GM18508 (cell line): ENCODE measurements at regions not wholly inside any gene's neighbourhood (a gene's known extent, or its start where the extent isn't known, plus 50 kb on each side); places are given as distances from the start of the nearest gene placed in this dataset.

Source experiments
- ATAC-seq: cut with Tn5 transposase; IDR thresholded peaks from one replicate; pipeline ENCODE4 v1.9.1; 2021; ENCODE audit warnings: moderate number of reproducible peaks; ENCODE audit not compliant: insufficient read depth, unreplicated experiment

DNA sequence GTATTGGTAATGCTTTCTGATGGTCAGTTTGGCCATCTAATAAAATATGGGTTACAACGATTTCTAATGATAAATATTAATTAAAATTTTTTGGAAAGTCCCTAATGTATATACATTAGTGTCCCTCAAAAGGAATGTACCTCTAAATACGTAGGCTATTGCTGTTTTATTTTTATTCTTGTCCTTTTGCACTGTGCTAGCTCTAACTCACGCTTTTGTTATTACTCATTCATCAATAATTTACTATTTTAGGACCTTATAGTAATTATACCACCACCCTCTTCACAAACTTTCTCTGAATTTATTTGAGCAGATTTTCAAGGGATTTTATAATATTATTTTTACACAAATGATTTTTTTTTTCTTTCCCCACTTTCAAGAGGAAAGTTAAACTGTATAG is 795.9 kb upstream of the PCDH9 start:
- ATAC-seq, result peak; percentile 50

DNA sequence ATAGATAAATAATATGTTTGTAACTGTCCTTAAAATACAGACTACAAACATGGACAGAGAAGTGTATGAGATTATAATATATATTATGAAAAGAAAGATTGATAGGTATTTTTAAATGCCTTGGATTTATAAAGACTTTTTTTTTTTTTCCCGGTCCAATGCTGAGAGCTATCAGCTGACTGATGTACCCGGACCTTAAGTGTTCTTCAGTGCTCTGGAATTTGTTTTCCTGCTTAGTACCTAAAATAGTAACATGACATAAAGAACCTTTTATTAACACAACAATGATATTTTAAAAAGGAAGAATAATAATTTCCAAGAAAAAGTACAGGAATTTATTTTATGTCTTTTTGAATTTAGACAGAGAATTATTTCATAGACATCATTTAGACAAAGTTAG is 795.5 kb upstream of the PCDH9 start:
- ATAC-seq, result no peak

GRCh38 chr13:68023838-68024581 is 793.9 kb upstream of the PCDH9 start:
- ATAC-seq, result no peak

DNA sequence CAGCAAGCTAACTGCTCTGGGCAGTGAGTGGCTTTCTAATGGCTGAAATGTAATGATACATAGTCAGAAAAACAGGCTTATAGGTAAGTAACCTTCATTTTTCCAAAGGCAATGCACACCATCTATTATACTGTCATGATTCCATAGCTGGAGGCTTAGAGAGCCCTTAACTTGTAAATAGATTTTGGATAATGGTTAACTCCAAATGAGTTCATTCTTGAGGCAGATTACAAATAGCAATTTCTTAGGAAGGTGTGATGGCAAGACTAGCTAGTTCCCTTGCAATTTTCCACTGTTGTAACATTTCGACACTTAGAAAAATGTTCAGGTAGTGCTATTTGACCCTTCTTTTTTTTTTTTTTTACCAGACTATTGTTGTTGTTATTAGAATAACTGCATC is 789.8 kb upstream of the PCDH9 start:
- no peak for ATAC-seq

GRCh38 chr13:68009546-68009945 is 779.4 kb upstream of the PCDH9 start:
- ATAC-seq, result no peak

GRCh38 chr13:68007576-68007975 is 777.4 kb upstream of the PCDH9 start:
- ATAC-seq, result no peak

DNA sequence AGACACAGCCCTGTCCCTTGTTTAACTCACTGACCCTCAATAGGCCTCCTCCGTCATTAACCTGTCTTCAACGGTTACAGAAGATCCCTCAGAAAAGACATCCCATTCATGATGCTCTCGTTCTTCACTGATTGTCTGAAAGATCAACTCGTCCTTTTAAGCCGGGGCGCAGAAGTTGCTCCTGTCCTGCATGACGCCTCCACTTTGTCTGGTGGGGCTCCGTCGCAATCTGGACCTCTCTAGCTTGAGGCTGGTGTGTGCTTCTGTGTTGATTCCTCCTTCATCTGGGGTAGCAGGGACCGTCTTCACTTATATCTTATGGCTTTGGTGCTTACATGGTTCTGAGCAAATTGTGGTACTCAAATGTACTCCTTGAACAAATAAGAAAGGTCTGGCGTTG is 766.0 kb upstream of the PCDH9 start:
- ATAC-seq, result no peak

GRCh38 chr13:67990868-67991267 is 760.7 kb upstream of the PCDH9 start:
- ATAC-seq, result no peak

- no peak for ATAC-seq
Observed at GRCh38 chr13:67986234-67986633, 756.1 kb upstream of the PCDH9 start.

DNA sequence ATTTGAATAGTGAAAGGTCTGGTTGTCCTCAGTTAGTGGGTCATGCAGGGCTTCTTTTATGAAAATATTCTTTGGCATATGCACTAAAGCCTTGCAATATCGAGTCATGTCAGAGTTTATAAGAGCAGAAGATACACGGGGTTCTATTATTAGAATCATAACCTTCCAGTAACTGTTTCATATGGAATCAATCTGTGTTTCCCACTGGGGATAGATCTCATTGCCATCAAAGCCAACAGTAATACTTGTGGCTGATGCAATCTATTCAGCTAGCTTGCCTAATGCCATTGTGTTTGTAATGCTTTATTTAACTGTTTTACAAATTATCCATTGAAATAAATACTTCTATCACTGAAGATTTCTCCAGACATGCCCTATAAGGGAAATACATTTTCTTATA is 746.9 kb upstream of the PCDH9 start:
- ATAC-seq, result no peak

GRCh38 chr13:67971291-67971690 is 741.2 kb upstream of the PCDH9 start:
- ATAC-seq, result no peak

DNA sequence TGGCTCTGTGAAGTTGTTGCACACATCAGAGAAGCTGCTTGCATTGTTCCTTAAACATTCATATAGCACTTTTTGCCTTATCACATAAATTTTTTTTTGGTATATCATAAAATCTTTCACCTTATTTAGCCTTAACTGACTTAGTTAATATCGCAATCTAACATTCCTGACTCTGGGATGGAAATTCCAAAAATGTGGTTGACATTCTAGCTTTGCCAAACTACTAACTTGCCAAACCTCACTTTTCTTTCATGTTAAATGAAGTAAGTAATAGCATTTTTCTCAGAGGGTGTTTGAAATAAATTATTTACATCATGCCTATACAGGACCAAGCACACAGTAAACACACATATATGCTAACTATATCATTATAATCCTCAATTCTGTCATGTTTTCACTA is 736.9 kb upstream of the PCDH9 start:
- no peak for ATAC-seq

GRCh38 chr13:67966065-67966464 is 735.9 kb upstream of the PCDH9 start:
- ATAC-seq, result no peak

DNA sequence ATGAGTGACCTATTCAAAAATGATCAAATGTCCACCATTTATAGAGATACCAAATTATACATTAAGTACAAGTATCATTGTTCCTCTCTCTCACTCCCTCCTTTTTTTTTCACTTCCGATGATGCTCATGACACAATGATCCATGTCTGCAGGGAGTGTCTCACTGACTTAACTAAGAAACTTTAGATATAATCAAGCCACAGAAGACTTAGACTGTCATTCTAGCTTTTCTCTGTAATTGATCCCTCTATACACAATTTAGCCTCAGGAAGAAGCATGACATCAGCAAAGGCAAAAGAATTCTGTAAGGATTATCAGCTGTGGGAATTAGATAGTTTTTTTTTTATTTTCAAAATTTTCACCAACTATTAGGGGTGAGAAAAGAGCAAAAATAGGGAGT is 734.9 kb upstream of the PCDH9 start:
- ATAC-seq, result no peak

GRCh38 chr13:67964091-67964490 is 734.0 kb upstream of the PCDH9 start:
- ATAC-seq, result no peak

GRCh38 chr13:67961331-67961730 is 731.2 kb upstream of the PCDH9 start:
- ATAC-seq, result no peak

DNA sequence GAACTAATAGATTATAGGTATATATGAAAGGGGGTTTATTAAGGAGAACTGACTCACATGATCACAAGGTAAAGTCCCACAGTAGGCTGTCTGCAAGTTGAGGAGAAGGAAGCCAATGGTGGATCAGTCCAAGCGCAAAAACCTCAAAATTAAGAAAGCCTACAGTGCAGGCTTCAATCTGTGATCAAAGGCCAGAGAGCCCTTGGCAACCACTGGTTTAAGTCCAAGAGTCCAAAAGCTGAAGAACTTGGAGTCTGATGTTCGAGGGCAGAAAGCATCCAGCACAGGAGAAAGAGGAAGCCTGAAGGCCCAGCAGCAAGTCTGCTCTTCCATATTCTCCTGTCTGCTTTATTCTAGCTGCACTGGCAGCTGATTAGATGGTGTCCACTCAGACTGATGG is 721.3 kb upstream of the PCDH9 start:
- no peak for ATAC-seq

DNA sequence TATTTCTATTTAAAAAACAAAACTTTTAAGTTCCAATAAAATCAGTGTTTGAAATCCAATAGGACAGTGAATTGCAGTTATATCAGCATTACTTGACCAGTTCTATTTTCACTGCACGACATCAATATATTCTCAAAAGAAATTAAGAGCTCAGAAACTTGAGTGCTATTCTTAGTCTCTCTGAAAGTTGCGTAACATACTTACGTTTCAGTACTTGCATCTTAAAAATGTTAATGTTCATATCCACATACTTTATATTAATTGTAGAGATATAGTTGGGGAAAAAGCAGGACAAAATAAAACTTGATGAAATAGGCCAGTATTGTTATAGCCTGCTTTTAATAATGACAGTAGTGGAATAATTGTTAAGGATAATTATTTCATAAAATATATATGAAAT is 720.5 kb upstream of the PCDH9 start:
- ATAC-seq, result no peak

DNA sequence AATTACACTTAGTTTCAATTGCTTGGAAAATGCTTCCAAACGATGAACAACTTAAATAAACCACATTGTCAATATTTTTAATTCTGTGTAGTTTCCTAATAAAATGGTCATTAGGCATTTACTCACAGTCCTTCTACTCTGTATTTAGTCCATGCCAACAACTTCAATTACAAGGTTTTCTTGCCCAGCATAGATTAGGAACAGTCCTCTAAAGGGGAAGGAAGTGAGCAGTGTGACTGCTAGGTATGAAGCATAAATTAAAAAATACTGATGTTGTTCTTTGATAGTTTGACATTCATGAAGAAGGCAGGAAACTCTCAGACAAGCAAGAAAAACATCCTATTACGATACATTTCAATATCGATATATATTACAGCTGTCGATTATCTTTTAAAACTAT is 716.0 kb upstream of the PCDH9 start:
- no peak for ATAC-seq

GRCh38 chr13:67943116-67943515 is 713.0 kb upstream of the PCDH9 start:
- no peak for ATAC-seq

DNA sequence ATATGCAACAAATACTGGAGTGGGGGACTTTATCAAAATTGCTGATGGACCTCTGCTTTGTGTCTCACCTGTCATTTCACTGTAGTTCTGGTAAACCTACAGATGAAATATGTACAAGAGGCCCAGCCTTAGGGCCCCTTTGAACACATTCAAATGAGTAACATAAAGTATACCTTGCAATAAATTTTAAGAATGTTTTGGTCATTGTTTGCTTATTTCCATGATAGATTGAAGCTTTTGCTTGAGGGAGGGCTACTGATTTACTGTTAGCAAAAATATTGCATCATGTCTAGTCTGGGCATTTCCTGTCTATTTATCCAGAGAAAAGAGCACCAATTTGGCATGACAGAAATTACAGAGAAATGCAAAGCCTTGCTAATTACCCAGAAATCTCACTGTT is 705.5 kb upstream of the PCDH9 start:
- no peak for ATAC-seq

GRCh38 chr13:67934617-67935330 is 704.6 kb upstream of the PCDH9 start:
- no peak for ATAC-seq
